Astrocyte (in vitro differentiated cells and primary cell): ENCODE measurements at regions not wholly inside any gene's neighbourhood (a gene's known extent, or its start where the extent isn't known, plus 50 kb on each side); places are given as distances from the start of the nearest gene placed in this dataset.

Experiments
- DNase-seq: peaks from one replicate; pipeline ENCODE4 v3.0.0-alpha.2; 2010; ENCODE audit warnings: low read depth
- FAIRE-seq: peaks from 2 replicates; lab custom pipeline; 2011; peaks lifted over from hg19 to GRCh38; lab: Jason Lieb, UNC
- H2AFZ ChIP-seq: 2 replicates; pipeline ENCODE4 v1.6.0; 2012; ENCODE audit warnings: low read depth, low read length, inconsistent platforms
- H3K27ac ChIP-seq: 2 replicates; pipeline ENCODE4 v1.5.1; 2011; ENCODE audit warnings: low read depth, low read length, inconsistent platforms
- H3K27me3 ChIP-seq: 2 replicates; pipeline ENCODE4 v1.6.0; 2011; ENCODE audit warnings: low read length, inconsistent platforms; ENCODE audit not compliant: insufficient read depth
- H3K36me3 ChIP-seq: 2 replicates; pipeline ENCODE4 v1.5.1; 2011; ENCODE audit warnings: low read length, inconsistent platforms; ENCODE audit not compliant: insufficient read depth
- H3K4me1 ChIP-seq: 2 replicates; pipeline ENCODE4 v1.5.1; 2011; ENCODE audit warnings: low read length, inconsistent platforms; ENCODE audit not compliant: insufficient read depth
- H3K4me2 ChIP-seq: 2 replicates; pipeline ENCODE4 v1.6.0; 2012; ENCODE audit warnings: low read length, inconsistent platforms
- H3K4me3 ChIP-seq: 2 replicates; pipeline ENCODE4 v1.5.1; 2011; ENCODE audit warnings: low read depth, mild to moderate bottlenecking, low read length, inconsistent platforms; ENCODE audit not compliant: insufficient read depth
- H3K79me2 ChIP-seq: 2 replicates; pipeline ENCODE4 v1.6.0; 2012; ENCODE audit warnings: mild to moderate bottlenecking, low read length, inconsistent platforms; ENCODE audit not compliant: insufficient read depth
- H3K9ac ChIP-seq: 2 replicates; pipeline ENCODE4 v1.6.0; 2012; ENCODE audit warnings: mild to moderate bottlenecking, low read length, inconsistent platforms
- H3K9me3 ChIP-seq: 2 replicates; pipeline ENCODE4 v1.5.1; 2012; ENCODE audit warnings: low read depth, mild to moderate bottlenecking, low read length, inconsistent platforms; ENCODE audit not compliant: insufficient read depth
- H4K20me1 ChIP-seq: 2 replicates; pipeline ENCODE4 v1.6.0; 2012; ENCODE audit warnings: low read length, inconsistent platforms; ENCODE audit not compliant: insufficient read depth
- H3K27ac Mint-ChIP-seq: one replicate; pipeline ENCODE4 v1.8.0; 2021; ENCODE audit warnings: mild to moderate bottlenecking, mixed read lengths; ENCODE audit not compliant: unreplicated experiment
- H3K27me3 Mint-ChIP-seq: one replicate; pipeline ENCODE4 v1.8.0; 2021; ENCODE audit warnings: low read depth, mixed read lengths; ENCODE audit not compliant: unreplicated experiment
- H3K36me3 Mint-ChIP-seq: one replicate; pipeline ENCODE4 v1.8.0; 2021; ENCODE audit warnings: low read depth, mixed read lengths; ENCODE audit not compliant: unreplicated experiment
- H3K4me1 Mint-ChIP-seq: one replicate; pipeline ENCODE4 v1.8.0; 2021; ENCODE audit warnings: low read depth, mixed read lengths; ENCODE audit not compliant: unreplicated experiment
- H3K4me3 Mint-ChIP-seq: one replicate; pipeline ENCODE4 v1.8.0; 2021; ENCODE audit warnings: mild to moderate bottlenecking, moderate library complexity, mixed read lengths; ENCODE audit not compliant: unreplicated experiment
- H3K9me3 Mint-ChIP-seq: one replicate; pipeline ENCODE4 v1.8.0; 2021; ENCODE audit warnings: mild to moderate bottlenecking, mixed read lengths; ENCODE audit not compliant: unreplicated experiment
- EZH2 ChIP-seq: IDR thresholded peaks from 2 replicates; pipeline ENCODE4 v1.6.1; 2012; ENCODE audit warnings: mild to moderate bottlenecking, low read length, inconsistent platforms; ENCODE audit not compliant: insufficient read depth
- TF ChIP-seq, protein P1 (sequence below): IDR thresholded peaks from 2 replicates; pipeline ENCODE4 v1.5.1; 2011; ENCODE audit warnings: low read depth, mild to moderate bottlenecking, inconsistent platforms, low read length, moderate library complexity; ENCODE audit not compliant: insufficient read depth

DNA sequence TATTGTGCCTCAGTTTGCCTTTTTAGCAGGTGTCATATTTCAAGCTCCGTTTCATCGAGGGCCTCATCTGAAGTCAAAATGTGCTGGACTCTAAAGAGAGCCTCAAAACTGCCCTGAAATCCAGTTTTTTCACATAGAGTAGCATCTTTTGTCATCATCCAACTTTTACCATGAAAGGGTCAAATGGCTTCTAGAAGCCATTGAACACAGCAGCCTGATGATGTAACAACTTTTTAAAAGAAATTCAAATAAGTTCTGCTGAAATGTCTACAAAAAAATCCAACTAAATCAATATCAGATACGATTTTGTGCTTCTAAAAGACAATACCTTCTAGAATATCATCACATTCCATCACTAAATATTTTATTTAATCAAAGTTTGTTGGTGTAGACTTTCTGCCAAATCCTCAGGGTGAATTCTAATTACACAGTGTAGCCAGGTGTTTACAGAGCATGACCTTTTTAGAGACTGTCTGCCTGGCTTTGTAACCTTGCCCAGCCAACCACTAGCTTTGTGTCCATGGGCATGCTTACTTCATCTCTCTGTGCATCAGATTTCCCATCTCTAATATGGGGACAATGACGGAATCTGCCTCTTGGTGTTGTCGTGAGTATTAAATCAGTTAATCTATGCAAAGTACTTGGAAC lies 505.0 kb downstream of the EBF1 start:
- no peaks in the 10 kb centered on the region for H3K9me3 ChIP-seq
- no peak overlapping the region for H3K4me3 ChIP-seq
- H3K79me2 ChIP-seq = no peaks in the 10 kb centered on the region
- H2AFZ ChIP-seq = no peak overlapping the region
- H3K4me3 Mint-ChIP-seq = no peak overlapping the region
- H3K4me2 ChIP-seq = no peak overlapping the region
- no peak overlapping the region for H3K9ac ChIP-seq
- H3K27me3 Mint-ChIP-seq = no peaks in the 10 kb centered on the region
- H3K4me1 Mint-ChIP-seq = peaks cover 23% of the 10 kb centered on the region
- H3K9me3 Mint-ChIP-seq = peaks cover 3% of the 10 kb centered on the region
- H3K27ac Mint-ChIP-seq = no peak overlapping the region
- H4K20me1 ChIP-seq = no peaks in the 10 kb centered on the region
- no peaks in the 10 kb centered on the region for H3K36me3 ChIP-seq
- TF ChIP-seq, protein P1, sequence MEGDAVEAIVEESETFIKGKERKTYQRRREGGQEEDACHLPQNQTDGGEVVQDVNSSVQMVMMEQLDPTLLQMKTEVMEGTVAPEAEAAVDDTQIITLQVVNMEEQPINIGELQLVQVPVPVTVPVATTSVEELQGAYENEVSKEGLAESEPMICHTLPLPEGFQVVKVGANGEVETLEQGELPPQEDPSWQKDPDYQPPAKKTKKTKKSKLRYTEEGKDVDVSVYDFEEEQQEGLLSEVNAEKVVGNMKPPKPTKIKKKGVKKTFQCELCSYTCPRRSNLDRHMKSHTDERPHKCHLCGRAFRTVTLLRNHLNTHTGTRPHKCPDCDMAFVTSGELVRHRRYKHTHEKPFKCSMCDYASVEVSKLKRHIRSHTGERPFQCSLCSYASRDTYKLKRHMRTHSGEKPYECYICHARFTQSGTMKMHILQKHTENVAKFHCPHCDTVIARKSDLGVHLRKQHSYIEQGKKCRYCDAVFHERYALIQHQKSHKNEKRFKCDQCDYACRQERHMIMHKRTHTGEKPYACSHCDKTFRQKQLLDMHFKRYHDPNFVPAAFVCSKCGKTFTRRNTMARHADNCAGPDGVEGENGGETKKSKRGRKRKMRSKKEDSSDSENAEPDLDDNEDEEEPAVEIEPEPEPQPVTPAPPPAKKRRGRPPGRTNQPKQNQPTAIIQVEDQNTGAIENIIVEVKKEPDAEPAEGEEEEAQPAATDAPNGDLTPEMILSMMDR = no peak
- peaks cover 5% of the 10 kb centered on the region for H3K4me1 ChIP-seq
- no peak for FAIRE-seq
- H3K36me3 Mint-ChIP-seq = no peaks in the 10 kb centered on the region
- no peaks in the 10 kb centered on the region for H3K27me3 ChIP-seq
- no peak for DNase-seq
- no peak overlapping the region for H3K27ac ChIP-seq

GRCh38 chr5:158593925-158594324 lies 505.8 kb downstream of the EBF1 start:
- peaks cover 23% of the 10 kb centered on the region for H3K4me1 Mint-ChIP-seq
- Histone ChIP-seq H3K79me2 (no peaks in the 10 kb centered on the region), H4K20me1 (no peaks in the 10 kb centered on the region), H2AFZ (no peak overlapping the region), H3K9ac (no peak overlapping the region), H3K27ac (no peak overlapping the region), H3K36me3 (no peaks in the 10 kb centered on the region), H3K4me1 (no peaks in the 10 kb centered on the region), H3K27me3 (no peaks in the 10 kb centered on the region), H3K9me3 (no peaks in the 10 kb centered on the region), H3K4me3 (no peak overlapping the region), H3K4me2 (no peak overlapping the region)
- no peaks in the 10 kb centered on the region for H3K36me3 Mint-ChIP-seq
- peaks cover 3% of the 10 kb centered on the region for H3K9me3 Mint-ChIP-seq
- TF ChIP-seq, protein P1 = no peak
- no peak for TF ChIP-seq EZH2
- H3K27ac Mint-ChIP-seq = no peak overlapping the region
- no peaks in the 10 kb centered on the region for H3K27me3 Mint-ChIP-seq
- FAIRE-seq (no peak), DNase-seq (no peak)
- H3K4me3 Mint-ChIP-seq = no peak overlapping the region

DNA sequence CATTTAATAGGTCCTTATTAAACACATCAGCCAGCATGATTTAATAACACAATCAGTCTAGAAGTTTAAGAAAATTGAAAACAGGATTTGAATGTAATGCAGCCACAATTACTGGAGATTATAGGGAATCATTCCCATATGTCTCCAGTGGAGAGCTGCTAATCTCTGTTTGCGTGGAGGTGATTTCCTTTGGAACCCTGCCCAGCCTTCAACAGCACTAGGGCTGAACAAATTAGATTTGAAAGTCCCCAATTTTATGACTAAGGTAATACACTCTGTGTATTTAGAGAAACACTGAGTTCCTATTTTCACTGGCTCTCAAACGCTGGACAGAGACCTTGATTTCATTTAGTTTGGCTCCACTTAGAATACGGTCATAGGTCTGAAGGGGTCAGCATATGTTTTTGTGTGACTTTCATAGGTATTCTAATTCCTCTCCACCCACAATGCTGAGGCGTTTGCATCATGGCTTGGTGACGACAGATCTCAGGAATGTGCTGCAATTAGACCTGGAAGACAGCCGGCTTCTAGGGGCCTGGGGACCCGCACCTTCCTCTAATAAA lies 508.3 kb downstream of the EBF1 start:
- no peaks in the 10 kb centered on the region for H3K9me3 Mint-ChIP-seq
- peaks cover 23% of the 10 kb centered on the region for H3K4me1 Mint-ChIP-seq
- no peak for TF ChIP-seq EZH2
- TF ChIP-seq, protein P1 = no peak
- Histone ChIP-seq H3K9me3 (no peaks in the 10 kb centered on the region), H3K79me2 (no peaks in the 10 kb centered on the region), H3K4me1 (no peaks in the 10 kb centered on the region), H3K9ac (no peak overlapping the region), H2AFZ (no peak overlapping the region), H3K4me2 (peak overlapping the region; percentile 16), H3K4me3 (no peak overlapping the region), H3K27me3 (no peaks in the 10 kb centered on the region), H4K20me1 (no peaks in the 10 kb centered on the region), H3K36me3 (no peaks in the 10 kb centered on the region), H3K27ac (no peak overlapping the region)
- no peaks in the 10 kb centered on the region for H3K36me3 Mint-ChIP-seq
- peak; percentile 63 for DNase-seq
- FAIRE-seq = peak; percentile 13
- peak overlapping the region; percentile 64 for H3K27ac Mint-ChIP-seq
- H3K4me3 Mint-ChIP-seq = no peak overlapping the region
- no peaks in the 10 kb centered on the region for H3K27me3 Mint-ChIP-seq
